ENCODE measurements at regions not wholly inside any gene's neighbourhood (a gene's known extent, or its start where the extent isn't known, plus 50 kb on each side); places are given as distances from the start of the nearest gene placed in this dataset.

DNA sequence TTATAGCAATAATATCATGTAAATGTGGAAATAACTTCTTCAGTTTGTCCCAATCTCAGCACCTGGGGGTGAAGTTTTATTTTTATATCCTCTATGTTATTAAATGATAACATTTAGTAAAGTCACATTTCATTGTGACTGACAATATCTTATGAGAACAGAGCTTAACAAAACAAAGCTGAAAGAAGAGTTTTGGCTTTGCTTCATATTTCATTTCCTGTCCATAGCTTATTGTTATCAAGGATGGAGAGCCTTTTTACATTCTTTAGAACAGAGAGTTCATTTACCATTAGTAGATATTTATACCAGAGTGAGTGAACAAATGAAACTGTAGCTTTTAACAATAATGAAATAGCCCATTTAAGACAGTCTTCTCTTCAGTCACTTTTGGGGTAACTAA lies 231.9 kb upstream of the SGK1 start:
- peak overlapping the region; percentile 78 for H3K9ac ChIP-seq (replicated peaks; ENCODE audit: extremely low read depth, insufficient read depth, low read length)
- intact Hi-C loops (cut with micrococcal nuclease) (loop anchor here (1.0 to 10.0 kb wide), 11 partner anchors 33 to 376 kb away; no protein-coding TSS in a partner anchor), dilution Hi-C loops (cut with MboI; ENCODE audit: extremely low pct_ligation_motif_present, low sequenced_read_pairs) (loop anchor here (25.0 kb wide), 1 partner anchor 113 kb away; no protein-coding TSS in a partner anchor)
- H3K4me1 ChIP-seq (ENCODE audit: control insufficient read depth, extremely low read depth, insufficient read depth, low read length): peaks cover 28% of the 10 kb centered on the region
- CTCF ChIA-PET: interaction anchor here (0.9 to 2.6 kb wide), 13 partner anchors 10 to 376 kb away, joined by 3 to 17 read pairs (median 4); no protein-coding TSS in a partner anchor
- BruUV-seq (replicated peaks): no TSS peak
- POLR2A ChIA-PET: interaction anchor here (1.0 to 1.9 kb wide), 3 partner anchors 251 to 382 kb away, joined by 3 to 11 read pairs (median 9); no protein-coding TSS in a partner anchor
- H3K79me2 ChIP-seq (ENCODE audit: control insufficient read depth, insufficient read depth, low read length): no peaks in the 10 kb centered on the region
- peak; percentile 24 for FAIRE-seq
- no peaks in the 10 kb centered on the region for H3K9me1 ChIP-seq (replicated peaks; ENCODE audit: control insufficient read depth, extremely low read depth, insufficient read depth, low read length)
- no peaks in the 10 kb centered on the region for H3K27me3 ChIP-seq (ENCODE audit: control insufficient read depth in 2 of 2, insufficient read depth in 2 of 2, low read length in 2 of 2)
- peak; percentile 89 for DNase-seq (ENCODE audit: low read depth, low spot score)
- no peaks in the 10 kb centered on the region for H3K36me3 ChIP-seq (ENCODE audit: control insufficient read depth in 2 of 2, extremely low read depth in 1 of 2, insufficient read depth in 2 of 2, low read length in 2 of 2)
- no peak overlapping the region for H3K4me3 ChIP-seq (replicated peaks in 1 of 3; ENCODE audit: insufficient read depth in 1 of 3, low read depth in 1 of 3, low read length in 3 of 3)
- no peak overlapping the region for H2AFZ ChIP-seq (ENCODE audit: low read depth, low read length)
- H3K27ac ChIP-seq (ENCODE audit: insufficient read depth, low read depth, low read length): peak overlapping the region; percentile 92
- peak overlapping the region; percentile 78 for H3K4me2 ChIP-seq (ENCODE audit: insufficient read depth, low read length)
- H3K9me3 ChIP-seq (replicated peaks; ENCODE audit: control insufficient read depth, insufficient read depth, low read length): no peaks in the 10 kb centered on the region
- no peaks in the 10 kb centered on the region for H4K20me1 ChIP-seq (replicated peaks; ENCODE audit: control insufficient read depth, extremely low read depth, insufficient read depth, low read length)
- TF ChIP-seq FOS (IDR thresholded peaks at IDR 0.05; ENCODE audit: borderline replicate concordance, insufficient read depth, low read length) (no peak), JUN (IDR thresholded peaks at IDR 0.05; ENCODE audit: borderline replicate concordance, insufficient read depth, insufficient read length, low read depth) (peak; percentile 27), POLR2A (IDR thresholded peaks at IDR 0.05; ENCODE audit: low read depth, low read length) (peak; percentile 66), GATA2 (IDR thresholded peaks at IDR 0.05; ENCODE audit: insufficient read depth, insufficient read length, low read depth, low read length) (no peak)
- TF ChIP-seq, protein P1, sequence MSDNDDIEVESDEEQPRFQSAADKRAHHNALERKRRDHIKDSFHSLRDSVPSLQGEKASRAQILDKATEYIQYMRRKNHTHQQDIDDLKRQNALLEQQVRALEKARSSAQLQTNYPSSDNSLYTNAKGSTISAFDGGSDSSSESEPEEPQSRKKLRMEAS (IDR thresholded peaks at IDR 0.05; ENCODE audit: insufficient read depth, insufficient read length): no peak
- TF ChIP-seq, protein P2, sequence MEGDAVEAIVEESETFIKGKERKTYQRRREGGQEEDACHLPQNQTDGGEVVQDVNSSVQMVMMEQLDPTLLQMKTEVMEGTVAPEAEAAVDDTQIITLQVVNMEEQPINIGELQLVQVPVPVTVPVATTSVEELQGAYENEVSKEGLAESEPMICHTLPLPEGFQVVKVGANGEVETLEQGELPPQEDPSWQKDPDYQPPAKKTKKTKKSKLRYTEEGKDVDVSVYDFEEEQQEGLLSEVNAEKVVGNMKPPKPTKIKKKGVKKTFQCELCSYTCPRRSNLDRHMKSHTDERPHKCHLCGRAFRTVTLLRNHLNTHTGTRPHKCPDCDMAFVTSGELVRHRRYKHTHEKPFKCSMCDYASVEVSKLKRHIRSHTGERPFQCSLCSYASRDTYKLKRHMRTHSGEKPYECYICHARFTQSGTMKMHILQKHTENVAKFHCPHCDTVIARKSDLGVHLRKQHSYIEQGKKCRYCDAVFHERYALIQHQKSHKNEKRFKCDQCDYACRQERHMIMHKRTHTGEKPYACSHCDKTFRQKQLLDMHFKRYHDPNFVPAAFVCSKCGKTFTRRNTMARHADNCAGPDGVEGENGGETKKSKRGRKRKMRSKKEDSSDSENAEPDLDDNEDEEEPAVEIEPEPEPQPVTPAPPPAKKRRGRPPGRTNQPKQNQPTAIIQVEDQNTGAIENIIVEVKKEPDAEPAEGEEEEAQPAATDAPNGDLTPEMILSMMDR (IDR thresholded peaks at IDR 0.05; ENCODE audit: extremely low read depth in 1 of 2, insufficient read depth in 1 of 2, low read depth in 1 of 2, low read length in 2 of 2): no peak

All from endothelial cell of umbilical vein (primary cell).